HFF-Myc (cell line): ENCODE measurements at regions not wholly inside any gene's neighbourhood (a gene's known extent, or its start where the extent isn't known, plus 50 kb on each side); places are given as distances from the start of the nearest gene placed in this dataset.

ENCODE experiments used
- DNase-seq: peaks from one replicate; pipeline ENCODE4 v3.0.0-alpha.2; 2011; ENCODE audit warnings: low read depth; ENCODE audit errors: extremely low read depth
- H3K4me3 ChIP-seq: replicated peaks from 2 replicates; pipeline ENCODE4 v1.5.1; 2011; ENCODE audit warnings: low read depth, mild to moderate bottlenecking, control low read depth, low read length
- TF ChIP-seq, protein P1 (sequence below): IDR thresholded peaks from 2 replicates; pipeline ENCODE4 v1.5.1; 2012; ENCODE audit warnings: mild to moderate bottlenecking, low read depth, low read length, control low read depth; ENCODE audit errors: missing control alignments

- no peak overlapping the region for H3K4me3 ChIP-seq
- DNase-seq: no peak
- TF ChIP-seq, protein P1, sequence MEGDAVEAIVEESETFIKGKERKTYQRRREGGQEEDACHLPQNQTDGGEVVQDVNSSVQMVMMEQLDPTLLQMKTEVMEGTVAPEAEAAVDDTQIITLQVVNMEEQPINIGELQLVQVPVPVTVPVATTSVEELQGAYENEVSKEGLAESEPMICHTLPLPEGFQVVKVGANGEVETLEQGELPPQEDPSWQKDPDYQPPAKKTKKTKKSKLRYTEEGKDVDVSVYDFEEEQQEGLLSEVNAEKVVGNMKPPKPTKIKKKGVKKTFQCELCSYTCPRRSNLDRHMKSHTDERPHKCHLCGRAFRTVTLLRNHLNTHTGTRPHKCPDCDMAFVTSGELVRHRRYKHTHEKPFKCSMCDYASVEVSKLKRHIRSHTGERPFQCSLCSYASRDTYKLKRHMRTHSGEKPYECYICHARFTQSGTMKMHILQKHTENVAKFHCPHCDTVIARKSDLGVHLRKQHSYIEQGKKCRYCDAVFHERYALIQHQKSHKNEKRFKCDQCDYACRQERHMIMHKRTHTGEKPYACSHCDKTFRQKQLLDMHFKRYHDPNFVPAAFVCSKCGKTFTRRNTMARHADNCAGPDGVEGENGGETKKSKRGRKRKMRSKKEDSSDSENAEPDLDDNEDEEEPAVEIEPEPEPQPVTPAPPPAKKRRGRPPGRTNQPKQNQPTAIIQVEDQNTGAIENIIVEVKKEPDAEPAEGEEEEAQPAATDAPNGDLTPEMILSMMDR: no peak
Observed at GRCh38 chr7:131890176-131890575, 333.7 kb upstream of the PODXL start.

DNA sequence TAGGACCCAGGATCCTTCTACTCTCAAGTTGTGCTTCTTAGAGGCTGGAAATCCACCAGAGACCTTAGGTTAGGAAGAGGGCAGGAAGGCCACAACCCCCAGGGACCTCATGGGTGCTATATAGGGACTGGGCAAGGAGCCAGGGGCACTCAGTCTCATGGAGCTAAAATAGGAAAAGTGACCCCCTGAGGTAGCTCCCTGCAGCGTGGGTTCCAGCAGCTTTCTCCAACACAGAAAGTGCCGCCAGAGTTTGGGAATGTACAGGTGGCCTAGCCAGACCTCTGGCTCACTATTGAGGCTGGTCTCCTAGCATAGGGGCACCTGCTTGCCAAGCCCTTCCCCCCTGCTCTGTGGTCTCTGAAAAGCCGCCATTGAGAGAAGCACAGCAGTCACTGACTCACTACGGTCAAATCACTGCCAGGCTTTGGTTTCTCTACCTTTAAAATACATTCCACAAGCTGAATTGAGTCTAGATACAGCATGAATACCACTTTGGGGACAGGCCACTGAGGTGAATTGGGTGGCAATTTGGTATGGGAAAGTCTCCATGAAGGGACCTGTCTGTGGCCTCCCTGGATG, 333.2 kb upstream of the PODXL start:
- TF ChIP-seq, protein P1: no peak
- DNase-seq: no peak
- H3K4me3 ChIP-seq: no peak overlapping the region

DNA sequence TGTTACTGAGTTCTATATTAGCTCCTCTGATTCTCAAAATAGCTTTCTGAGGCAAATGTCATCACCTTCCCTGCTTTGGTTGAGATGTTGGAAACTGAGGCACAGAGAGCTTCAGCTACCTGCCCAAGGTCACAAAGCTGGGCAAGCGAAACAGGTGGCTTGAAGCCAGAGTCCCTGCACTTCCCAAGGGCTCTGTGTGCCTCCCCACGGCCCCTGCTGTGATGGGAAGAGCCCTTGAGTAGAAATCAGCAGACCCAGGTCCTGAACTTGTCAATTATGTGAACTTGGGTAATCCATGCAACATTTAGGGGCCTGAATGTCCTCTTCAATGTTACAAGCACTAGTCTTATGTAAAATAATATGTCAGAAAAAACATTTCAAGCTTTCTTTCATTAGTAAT, 327.3 kb upstream of the PODXL start:
- DNase-seq: no peak
- TF ChIP-seq, protein P1: no peak
- H3K4me3 ChIP-seq: no peak overlapping the region

GRCh38 chr7:131883196-131883595, 326.8 kb upstream of the PODXL start:
- no peak overlapping the region for H3K4me3 ChIP-seq
- DNase-seq: no peak
- TF ChIP-seq, protein P1: no peak

DNA sequence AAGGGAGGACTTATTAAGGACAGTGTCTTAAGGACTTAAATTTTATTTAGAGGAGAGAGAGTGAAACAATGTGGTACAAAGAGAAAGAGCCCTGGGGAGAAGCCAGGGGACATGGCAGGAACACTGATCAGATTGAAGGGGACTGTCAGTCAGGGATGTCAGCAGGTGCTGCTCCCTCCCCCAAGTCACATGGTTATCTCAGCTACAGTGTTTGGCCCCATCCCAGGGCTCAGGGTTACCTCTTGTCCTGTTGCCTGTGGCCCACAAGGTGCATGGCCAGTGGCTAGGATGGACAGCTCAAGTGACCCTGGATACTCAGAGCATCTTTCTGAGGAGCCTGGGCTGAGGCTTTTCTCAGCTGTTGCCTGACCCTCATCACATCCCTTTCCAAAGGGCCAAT, 325.9 kb upstream of the PODXL start:
- no peak overlapping the region for H3K4me3 ChIP-seq
- DNase-seq: no peak
- TF ChIP-seq, protein P1: no peak

DNA sequence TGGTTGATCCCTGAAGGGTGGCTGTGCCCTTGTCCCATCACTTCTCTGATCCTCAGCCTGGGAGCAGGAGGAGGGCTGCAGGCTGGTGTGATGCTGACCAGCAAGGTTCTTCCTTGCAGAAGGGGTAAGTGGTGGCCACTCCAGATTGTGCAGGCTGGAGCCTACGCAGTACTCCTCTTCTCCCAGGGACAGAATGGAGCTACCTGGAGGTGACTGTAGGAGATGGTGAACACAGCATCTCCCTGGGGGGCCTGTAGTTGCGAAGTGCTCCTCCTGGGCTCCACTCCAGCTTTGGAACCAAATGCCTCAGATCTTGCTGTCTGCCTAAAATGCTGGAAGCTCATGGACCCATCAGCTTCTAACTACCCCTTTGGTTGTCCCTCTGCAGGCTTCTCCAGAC, 323.6 kb upstream of the PODXL start:
- no peak for DNase-seq
- H3K4me3 ChIP-seq: no peak overlapping the region
- TF ChIP-seq, protein P1: no peak

- DNase-seq: no peak
- TF ChIP-seq, protein P1: no peak
- no peak overlapping the region for H3K4me3 ChIP-seq
Observed at GRCh38 chr7:131879424-131879823, 323.0 kb upstream of the PODXL start.
